ENCODE measurements at regions not wholly inside any gene's neighbourhood (a gene's known extent, or its start where the extent isn't known, plus 50 kb on each side); places are given as distances from the start of the nearest gene placed in this dataset.
A peak's percentile ranks its signal among the peaks of the same experiment; 100 is the strongest.

DNA sequence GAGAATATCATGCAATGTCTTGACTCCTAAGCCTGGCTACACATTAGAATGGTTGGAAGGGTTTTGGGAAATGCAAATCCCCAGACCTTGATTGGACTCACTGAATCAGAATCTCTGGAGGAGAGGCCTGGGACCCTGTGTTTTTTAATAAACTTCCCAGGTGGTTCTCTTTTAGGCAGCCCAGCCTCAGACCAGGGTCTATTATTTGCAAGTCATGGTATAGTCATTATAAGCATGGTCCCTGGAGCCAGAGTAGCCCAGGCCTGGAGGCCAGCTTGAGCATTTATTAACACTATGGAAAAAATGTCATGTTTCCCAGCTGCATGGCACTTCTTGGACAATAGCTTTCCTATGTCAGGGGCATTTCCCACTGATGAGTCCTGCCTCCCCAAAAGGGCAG is 266.9 kb downstream of the NPIPA8 start:
- CTCF ChIA-PET = no interaction called here
- no peaks in the 10 kb centered on the region for H3K9me3 ChIP-seq
- POLR2A ChIA-PET = no interaction called here

DNA sequence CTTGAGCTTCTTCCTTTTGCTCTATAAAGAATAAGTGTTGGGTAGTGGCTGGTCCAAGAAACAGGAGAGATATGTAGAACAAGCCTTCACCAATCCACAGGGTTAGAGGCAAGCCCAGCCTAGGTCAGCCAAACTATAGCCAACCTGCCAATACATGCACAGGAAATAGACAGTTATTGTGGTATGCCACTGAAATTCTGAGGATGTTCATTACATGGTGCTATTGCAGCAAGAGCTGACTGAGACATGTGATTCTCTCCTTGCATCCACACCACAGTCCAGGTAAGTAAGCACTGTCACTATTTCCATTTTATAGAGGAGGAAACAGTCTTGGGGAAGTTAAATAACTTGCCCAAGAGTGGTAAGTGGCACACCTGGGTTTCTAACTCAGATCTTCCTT is 268.1 kb downstream of the NPIPA8 start:
- no peaks in the 10 kb centered on the region for H3K4me1 ChIP-seq

More for the DNA sequence above, 266.9 kb downstream of the NPIPA8 start:
- DNase-seq (ENCODE audit: low read depth in 1 of 2, low spot score in 1 of 2) (no peak), ATAC-seq (no peak), FAIRE-seq (no peak)
- no peak overlapping the region for H3K4me3 ChIP-seq
- H3K27ac ChIP-seq = no peak overlapping the region
- H3K4me2 ChIP-seq = no peak overlapping the region
- no peaks in the 10 kb centered on the region for H3K4me1 ChIP-seq
- TF ChIP-seq HDAC2 (IDR thresholded peaks at IDR 0.05) (no peak), NFE2L2 (conservative IDR thresholded peaks at IDR 0.05; ENCODE audit: low read length) (peak; percentile 73)

DNA sequence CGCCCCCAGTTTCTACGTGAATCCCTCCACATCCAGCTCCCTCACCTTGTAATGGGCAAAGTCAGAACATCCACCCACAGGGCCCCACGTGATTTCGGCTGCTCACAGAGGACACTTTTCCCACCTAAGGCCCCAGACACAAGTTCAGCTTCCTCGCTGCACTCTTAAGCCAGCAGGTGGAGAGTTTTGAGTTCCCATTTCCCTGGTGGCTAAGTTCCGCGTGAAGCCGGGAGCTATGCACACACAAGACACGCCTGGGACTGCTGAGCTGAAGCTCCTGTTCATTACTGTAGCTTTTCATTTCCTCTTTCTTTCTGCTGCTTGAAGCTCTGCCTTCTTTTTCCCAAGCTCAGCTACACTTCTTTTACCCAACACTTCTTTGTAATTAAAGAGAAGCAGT is 273.8 kb downstream of the NPIPA8 start:
- Histone ChIP-seq H3K4me3 (no peak overlapping the region), H3K4me2 (no peak overlapping the region), H3K4me1 (no peaks in the 10 kb centered on the region), H3K27ac (no peak overlapping the region), H3K9me3 (no peaks in the 10 kb centered on the region)
- ChIA-PET POLR2A (no interaction called here), CTCF (no interaction called here)
- TF ChIP-seq HDAC2 (IDR thresholded peaks at IDR 0.05) = no peak
- WGBS (ENCODE audit: missing lambda C conversion rate) = 5% methylated on average over 9 of the region's 9 CpGs
- no peak for DNase-seq (ENCODE audit: low read depth in 1 of 2, low spot score in 1 of 2)
- no peak for ATAC-seq
- FAIRE-seq = no peak

More for the DNA sequence above, 268.1 kb downstream of the NPIPA8 start:
- no peak for FAIRE-seq
- H3K4me3 ChIP-seq = no peak overlapping the region
- POLR2A ChIA-PET = no interaction called here
- H3K9me3 ChIP-seq = no peaks in the 10 kb centered on the region
- H3K27ac ChIP-seq = no peak overlapping the region
- TF ChIP-seq, protein P1, sequence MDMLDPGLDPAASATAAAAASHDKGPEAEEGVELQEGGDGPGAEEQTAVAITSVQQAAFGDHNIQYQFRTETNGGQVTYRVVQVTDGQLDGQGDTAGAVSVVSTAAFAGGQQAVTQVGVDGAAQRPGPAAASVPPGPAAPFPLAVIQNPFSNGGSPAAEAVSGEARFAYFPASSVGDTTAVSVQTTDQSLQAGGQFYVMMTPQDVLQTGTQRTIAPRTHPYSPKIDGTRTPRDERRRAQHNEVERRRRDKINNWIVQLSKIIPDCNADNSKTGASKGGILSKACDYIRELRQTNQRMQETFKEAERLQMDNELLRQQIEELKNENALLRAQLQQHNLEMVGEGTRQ (IDR thresholded peaks at IDR 0.05) = no peak
- TF ChIP-seq FOSB (CRISPR knock-in tag; IDR thresholded peaks at IDR 0.05) = no peak
- no peak for TF ChIP-seq NR3C1 (IDR thresholded peaks at IDR 0.05)
- TF ChIP-seq RFX5 (IDR thresholded peaks at IDR 0.05) = no peak
- TF ChIP-seq, protein P2, sequence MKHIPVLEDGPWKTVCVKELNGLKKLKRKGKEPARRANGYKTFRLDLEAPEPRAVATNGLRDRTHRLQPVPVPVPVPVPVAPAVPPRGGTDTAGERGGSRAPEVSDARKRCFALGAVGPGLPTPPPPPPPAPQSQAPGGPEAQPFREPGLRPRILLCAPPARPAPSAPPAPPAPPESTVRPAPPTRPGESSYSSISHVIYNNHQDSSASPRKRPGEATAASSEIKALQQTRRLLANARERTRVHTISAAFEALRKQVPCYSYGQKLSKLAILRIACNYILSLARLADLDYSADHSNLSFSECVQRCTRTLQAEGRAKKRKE (CRISPR knock-in tag; IDR thresholded peaks at IDR 0.05; ENCODE audit: low read depth) = no peak
- TF ChIP-seq, protein P3, sequence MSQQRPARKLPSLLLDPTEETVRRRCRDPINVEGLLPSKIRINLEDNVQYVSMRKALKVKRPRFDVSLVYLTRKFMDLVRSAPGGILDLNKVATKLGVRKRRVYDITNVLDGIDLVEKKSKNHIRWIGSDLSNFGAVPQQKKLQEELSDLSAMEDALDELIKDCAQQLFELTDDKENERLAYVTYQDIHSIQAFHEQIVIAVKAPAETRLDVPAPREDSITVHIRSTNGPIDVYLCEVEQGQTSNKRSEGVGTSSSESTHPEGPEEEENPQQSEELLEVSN (IDR thresholded peaks at IDR 0.05; ENCODE audit: borderline replicate concordance, low read depth) = no peak
- no peak for TF ChIP-seq EP300 (IDR thresholded peaks at IDR 0.05)
- TF ChIP-seq POLR2A (IDR thresholded peaks at IDR 0.05; ENCODE audit: low read length) = no peak
- TF ChIP-seq HOXB5 (CRISPR knock-in tag; IDR thresholded peaks at IDR 0.05) = no peak
- no peak for TF ChIP-seq ESRRA (IDR thresholded peaks at IDR 0.05; ENCODE audit: borderline replicate concordance, low read length)
- TF ChIP-seq RAD21 (conservative IDR thresholded peaks at IDR 0.05 in 1 of 2, IDR thresholded peaks at IDR 0.05 in 1 of 2) = no peak
- TF ChIP-seq, protein P4, sequence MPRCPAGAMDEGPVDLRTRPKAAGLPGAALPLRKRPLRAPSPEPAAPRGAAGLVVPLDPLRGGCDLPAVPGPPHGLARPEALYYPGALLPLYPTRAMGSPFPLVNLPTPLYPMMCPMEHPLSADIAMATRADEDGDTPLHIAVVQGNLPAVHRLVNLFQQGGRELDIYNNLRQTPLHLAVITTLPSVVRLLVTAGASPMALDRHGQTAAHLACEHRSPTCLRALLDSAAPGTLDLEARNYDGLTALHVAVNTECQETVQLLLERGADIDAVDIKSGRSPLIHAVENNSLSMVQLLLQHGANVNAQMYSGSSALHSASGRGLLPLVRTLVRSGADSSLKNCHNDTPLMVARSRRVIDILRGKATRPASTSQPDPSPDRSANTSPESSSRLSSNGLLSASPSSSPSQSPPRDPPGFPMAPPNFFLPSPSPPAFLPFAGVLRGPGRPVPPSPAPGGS (IDR thresholded peaks at IDR 0.05) = no peak
- no peak for TF ChIP-seq FOXS1 (CRISPR knock-in tag; IDR thresholded peaks at IDR 0.05)
- no peak for TF ChIP-seq EHF (CRISPR knock-in tag; IDR thresholded peaks at IDR 0.05)
- no peak for TF ChIP-seq BHLHE40 (IDR thresholded peaks at IDR 0.05; ENCODE audit: low read depth, low read length)
- no peak for TF ChIP-seq ZC3H11A (IDR thresholded peaks at IDR 0.05)
- no peak for TF ChIP-seq HOXA7 (CRISPR knock-in tag; IDR thresholded peaks at IDR 0.05)
- no peak for TF ChIP-seq SMC3 (IDR thresholded peaks at IDR 0.05)
- TF ChIP-seq, protein P5, sequence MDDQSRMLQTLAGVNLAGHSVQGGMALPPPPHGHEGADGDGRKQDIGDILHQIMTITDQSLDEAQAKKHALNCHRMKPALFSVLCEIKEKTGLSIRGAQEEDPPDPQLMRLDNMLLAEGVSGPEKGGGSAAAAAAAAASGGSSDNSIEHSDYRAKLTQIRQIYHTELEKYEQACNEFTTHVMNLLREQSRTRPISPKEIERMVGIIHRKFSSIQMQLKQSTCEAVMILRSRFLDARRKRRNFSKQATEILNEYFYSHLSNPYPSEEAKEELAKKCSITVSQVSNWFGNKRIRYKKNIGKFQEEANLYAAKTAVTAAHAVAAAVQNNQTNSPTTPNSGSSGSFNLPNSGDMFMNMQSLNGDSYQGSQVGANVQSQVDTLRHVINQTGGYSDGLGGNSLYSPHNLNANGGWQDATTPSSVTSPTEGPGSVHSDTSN (IDR thresholded peaks at IDR 0.05) = no peak
- no peak for TF ChIP-seq KDM5A (IDR thresholded peaks at IDR 0.05)
- CTCF ChIA-PET = no interaction called here
- no peak for ATAC-seq
- DNase-seq (ENCODE audit: low read depth in 1 of 2, low spot score in 1 of 2) = no peak
- H3K4me2 ChIP-seq = no peak overlapping the region
